Neural progenitor cell (in vitro differentiated cells): ENCODE measurements at regions not wholly inside any gene's neighbourhood (a gene's known extent, or its start where the extent isn't known, plus 50 kb on each side); places are given as distances from the start of the nearest gene placed in this dataset.

Source experiments
- DNase-seq: peaks from one replicate; pipeline ENCODE4 v3.0.0-alpha.2; 2016; ENCODE audit warnings: low spot score
- H2AFZ ChIP-seq: fragments of 200-600 bp; sonication (generic); replicated peaks from 2 replicates; pipeline ENCODE4 v1.6.1; 2016; ENCODE audit warnings: antibody characterized with exemption
- H3F3A ChIP-seq: fragments of 200-600 bp; sonication (generic); 2 replicates; pipeline ENCODE4 v1.6.1; 2016; ENCODE audit warnings: antibody characterized with exemption, low read depth
- H3K27ac ChIP-seq: fragments of 200-600 bp; sonication (generic); 2 replicates; pipeline ENCODE4 v1.5.1; 2016; ENCODE audit warnings: mild to moderate bottlenecking
- H3K27me3 ChIP-seq: fragments of 200-600 bp; sonication (generic); 2 replicates; pipeline ENCODE4 v1.6.1; 2016; ENCODE audit warnings: mild to moderate bottlenecking, moderate library complexity
- H3K36me3 ChIP-seq: fragments of 200-600 bp; sonication (generic); 2 replicates; pipeline ENCODE4 v1.5.1; 2016
- H3K4me1 ChIP-seq: fragments of 200-600 bp; sonication (generic); 2 replicates; pipeline ENCODE4 v1.6.1; 2016; ENCODE audit warnings: mixed run types
- H3K4me2 ChIP-seq: fragments of 200-600 bp; sonication (generic); 2 replicates; pipeline ENCODE4 v1.6.1; 2016
- H3K4me3 ChIP-seq: fragments of 200-600 bp; sonication (generic); 2 replicates; pipeline ENCODE4 v1.5.1; 2016
- H3K79me2 ChIP-seq: fragments of 200-600 bp; sonication (generic); 2 replicates; pipeline ENCODE4 v1.6.1; 2016; ENCODE audit warnings: low read depth
- H3K9ac ChIP-seq: fragments of 200-600 bp; sonication (generic); 2 replicates; pipeline ENCODE4 v1.6.1; 2016
- H3K9me3 ChIP-seq: fragments of 200-600 bp; sonication (generic); 2 replicates; pipeline ENCODE4 v1.5.1; 2016; ENCODE audit warnings: low read depth
- H4K20me1 ChIP-seq: fragments of 200-600 bp; sonication (generic); 2 replicates; pipeline ENCODE4 v1.6.1; 2016; ENCODE audit warnings: low read depth
- H3K27ac Mint-ChIP-seq: 3 replicates; pipeline ENCODE4 v1.8.0; 2021; ENCODE audit warnings: mixed read lengths
- H3K27me3 Mint-ChIP-seq: 2 replicates; pipeline ENCODE4 v1.8.0; 2022; ENCODE audit warnings: low read depth, mild to moderate bottlenecking, inconsistent platforms, moderate library complexity, mixed read lengths; ENCODE audit not compliant: insufficient read depth
- H3K36me3 Mint-ChIP-seq: 3 replicates; pipeline ENCODE4 v1.8.0; 2021; ENCODE audit warnings: mixed read lengths
- H3K4me1 Mint-ChIP-seq: 3 replicates; pipeline ENCODE4 v1.8.0; 2021; ENCODE audit warnings: mixed read lengths
- H3K4me3 Mint-ChIP-seq: 3 replicates; pipeline ENCODE4 v1.8.0; 2021; ENCODE audit warnings: mild to moderate bottlenecking, moderate library complexity, mixed read lengths
- H3K9me3 Mint-ChIP-seq: 3 replicates; pipeline ENCODE4 v1.8.0; 2020; ENCODE audit warnings: mixed read lengths
- CTCF ChIP-seq: fragments of 200-600 bp; sonication (generic); IDR thresholded peaks from 2 replicates; pipeline ENCODE4 v1.5.1; 2017; ENCODE audit warnings: antibody characterized with exemption, mild to moderate bottlenecking
- EZH2 ChIP-seq: fragments of 200-600 bp; sonication (generic); IDR thresholded peaks from 2 replicates; pipeline ENCODE4 v1.6.1; 2017; ENCODE audit warnings: antibody characterized with exemption, mild to moderate bottlenecking, moderate library complexity
- EZH2phosphoT487 ChIP-seq: fragments of 200-600 bp; sonication (generic); IDR thresholded peaks from 2 replicates; pipeline ENCODE4 v1.6.1; 2017; ENCODE audit warnings: antibody characterized with exemption

- TF ChIP-seq EZH2 (no peak), CTCF (no peak), EZH2phosphoT487 (no peak)
- no peaks in the 10 kb centered on the region for H3K4me1 ChIP-seq
- no peaks in the 10 kb centered on the region for H3F3A ChIP-seq
- no peaks in the 10 kb centered on the region for H3K27me3 ChIP-seq
- Mint-ChIP-seq H3K27me3 (peaks cover 3% of the 10 kb centered on the region), H3K4me1 (no peaks in the 10 kb centered on the region), H3K9me3 (peaks cover 2% of the 10 kb centered on the region), H3K36me3 (no peaks in the 10 kb centered on the region), H3K27ac (no peak overlapping the region), H3K4me3 (no peak overlapping the region)
- no peak overlapping the region for H3K4me3 ChIP-seq
- DNase-seq, result no peak
- H3K36me3 ChIP-seq, result no peaks in the 10 kb centered on the region
- H3K79me2 ChIP-seq, result no peaks in the 10 kb centered on the region
- H3K9ac ChIP-seq, result no peak overlapping the region
- H3K27ac ChIP-seq, result no peak overlapping the region
- H2AFZ ChIP-seq, result no peak overlapping the region
- no peaks in the 10 kb centered on the region for H3K9me3 ChIP-seq
- no peak overlapping the region for H3K4me2 ChIP-seq
- H4K20me1 ChIP-seq, result no peaks in the 10 kb centered on the region
Measured at GRCh38 chr3:152175528-152175889, 93.2 kb upstream of the MBNL1 start.

- Histone ChIP-seq H3K4me3 (no peak overlapping the region), H3F3A (no peaks in the 10 kb centered on the region), H3K27ac (no peak overlapping the region), H3K79me2 (no peaks in the 10 kb centered on the region), H2AFZ (no peak overlapping the region), H3K9ac (no peak overlapping the region), H4K20me1 (no peaks in the 10 kb centered on the region), H3K9me3 (no peaks in the 10 kb centered on the region), H3K36me3 (no peaks in the 10 kb centered on the region), H3K4me2 (no peak overlapping the region), H3K4me1 (no peaks in the 10 kb centered on the region), H3K27me3 (no peaks in the 10 kb centered on the region)
- Mint-ChIP-seq H3K36me3 (no peaks in the 10 kb centered on the region), H3K27me3 (peaks cover 3% of the 10 kb centered on the region), H3K4me1 (no peaks in the 10 kb centered on the region), H3K4me3 (no peak overlapping the region), H3K9me3 (no peaks in the 10 kb centered on the region), H3K27ac (no peak overlapping the region)
- no peak for DNase-seq
- TF ChIP-seq CTCF, result no peak
- TF ChIP-seq EZH2, result no peak
- no peak for TF ChIP-seq EZH2phosphoT487
Measured at GRCh38 chr3:152176241-152176640, 92.5 kb upstream of the MBNL1 start.

GRCh38 chr3:152176998-152177397 is 91.7 kb upstream of the MBNL1 start:
- Mint-ChIP-seq H3K9me3 (no peaks in the 10 kb centered on the region), H3K4me1 (no peaks in the 10 kb centered on the region), H3K36me3 (no peaks in the 10 kb centered on the region), H3K4me3 (no peak overlapping the region), H3K27me3 (peaks cover 3% of the 10 kb centered on the region), H3K27ac (no peak overlapping the region)
- H2AFZ ChIP-seq, result no peak overlapping the region
- no peaks in the 10 kb centered on the region for H3K9me3 ChIP-seq
- no peaks in the 10 kb centered on the region for H3K36me3 ChIP-seq
- H3K27ac ChIP-seq, result no peak overlapping the region
- no peak overlapping the region for H3K4me3 ChIP-seq
- H3K4me1 ChIP-seq, result no peaks in the 10 kb centered on the region
- no peaks in the 10 kb centered on the region for H3K27me3 ChIP-seq
- DNase-seq, result no peak
- no peak overlapping the region for H3K4me2 ChIP-seq
- no peaks in the 10 kb centered on the region for H3F3A ChIP-seq
- no peaks in the 10 kb centered on the region for H4K20me1 ChIP-seq
- TF ChIP-seq EZH2phosphoT487 (no peak), EZH2 (no peak), CTCF (no peak)
- no peaks in the 10 kb centered on the region for H3K79me2 ChIP-seq
- H3K9ac ChIP-seq, result no peak overlapping the region

- no peak overlapping the region for H3K27ac ChIP-seq
- H3K27me3 ChIP-seq, result no peaks in the 10 kb centered on the region
- H2AFZ ChIP-seq, result no peak overlapping the region
- no peaks in the 10 kb centered on the region for H3K9me3 Mint-ChIP-seq
- H3K79me2 ChIP-seq, result no peaks in the 10 kb centered on the region
- H3K27me3 Mint-ChIP-seq, result peaks cover 3% of the 10 kb centered on the region
- H3K4me3 Mint-ChIP-seq, result no peak overlapping the region
- no peak overlapping the region for H3K4me3 ChIP-seq
- TF ChIP-seq CTCF (no peak), EZH2phosphoT487 (no peak), EZH2 (no peak)
- H3K36me3 Mint-ChIP-seq, result no peaks in the 10 kb centered on the region
- H4K20me1 ChIP-seq, result no peaks in the 10 kb centered on the region
- H3K4me1 Mint-ChIP-seq, result no peaks in the 10 kb centered on the region
- no peaks in the 10 kb centered on the region for H3K4me1 ChIP-seq
- no peaks in the 10 kb centered on the region for H3K9me3 ChIP-seq
- H3K36me3 ChIP-seq, result no peaks in the 10 kb centered on the region
- H3K4me2 ChIP-seq, result no peak overlapping the region
- no peak overlapping the region for H3K9ac ChIP-seq
- H3F3A ChIP-seq, result no peaks in the 10 kb centered on the region
- no peak overlapping the region for H3K27ac Mint-ChIP-seq
- no peak for DNase-seq
Measured at GRCh38 chr3:152177757-152178156, 91.0 kb upstream of the MBNL1 start.
